Fibroblast of the conjunctiva (primary cell): ENCODE measurements at regions not wholly inside any gene's neighbourhood (a gene's known extent, or its start where the extent isn't known, plus 50 kb on each side); places are given as distances from the start of the nearest gene placed in this dataset.
"Not testable (repeated sequence)": the region's sequence is repeated elsewhere in the genome, so short reads cannot be mapped to it uniquely, and the experiment has no call there.

Source experiments
- DNase-seq: peaks from one replicate; pipeline ENCODE4 v3.0.0-alpha.2; 2010; ENCODE audit warnings: low read depth

- DNase-seq: no peak
Measured at GRCh38 chr10:121241337-121241736, 356.9 kb downstream of the FGFR2 start.

- no peak for DNase-seq
Measured at GRCh38 chr10:121242741-121243608, 355.3 kb downstream of the FGFR2 start.

- DNase-seq: no peak
Measured at GRCh38 chr10:121243609-121244241, 354.5 kb downstream of the FGFR2 start.

DNA sequence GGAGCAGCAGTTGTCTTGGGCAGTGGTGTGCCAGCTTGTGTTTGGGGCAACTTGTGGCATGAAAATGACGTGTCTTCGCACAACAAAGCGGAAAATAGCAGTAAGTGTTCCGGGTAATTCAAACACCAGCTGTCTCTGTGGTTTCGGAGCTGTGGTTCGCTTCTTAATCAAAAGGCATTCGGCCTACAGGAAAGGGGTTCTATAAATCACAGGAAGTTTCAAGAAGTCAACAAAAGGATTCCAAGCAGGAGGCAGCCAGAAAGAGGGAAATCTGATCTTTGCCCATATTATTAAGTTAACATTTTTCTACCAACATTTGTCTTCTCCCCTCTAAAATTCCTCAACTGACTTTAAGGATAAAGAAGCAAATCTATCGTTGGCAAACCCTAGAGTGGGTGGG is 353.4 kb downstream of the FGFR2 start:
- DNase-seq: no peak

GRCh38 chr10:121245754-121246153 is 352.5 kb downstream of the FGFR2 start:
- DNase-seq: no peak

DNA sequence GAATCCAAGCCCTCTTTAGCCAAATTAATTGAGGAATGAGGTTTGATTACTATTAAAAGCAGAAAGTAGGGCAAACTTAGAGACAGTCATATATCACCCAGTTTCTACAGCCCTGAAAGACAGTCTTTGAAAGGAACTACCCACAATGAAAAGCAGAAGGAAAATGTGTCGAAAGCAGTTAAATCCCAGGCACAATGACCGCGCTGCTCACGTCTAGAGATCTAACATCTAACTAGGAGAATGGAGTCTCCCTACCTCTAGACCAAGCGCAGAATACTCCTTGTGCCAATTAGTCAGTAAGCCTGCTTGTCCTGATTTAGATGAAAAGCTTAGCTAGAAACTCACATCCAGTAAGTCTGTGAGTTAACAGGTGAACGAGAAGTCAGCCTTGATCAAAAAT is 350.0 kb downstream of the FGFR2 start:
- no peak for DNase-seq

DNA sequence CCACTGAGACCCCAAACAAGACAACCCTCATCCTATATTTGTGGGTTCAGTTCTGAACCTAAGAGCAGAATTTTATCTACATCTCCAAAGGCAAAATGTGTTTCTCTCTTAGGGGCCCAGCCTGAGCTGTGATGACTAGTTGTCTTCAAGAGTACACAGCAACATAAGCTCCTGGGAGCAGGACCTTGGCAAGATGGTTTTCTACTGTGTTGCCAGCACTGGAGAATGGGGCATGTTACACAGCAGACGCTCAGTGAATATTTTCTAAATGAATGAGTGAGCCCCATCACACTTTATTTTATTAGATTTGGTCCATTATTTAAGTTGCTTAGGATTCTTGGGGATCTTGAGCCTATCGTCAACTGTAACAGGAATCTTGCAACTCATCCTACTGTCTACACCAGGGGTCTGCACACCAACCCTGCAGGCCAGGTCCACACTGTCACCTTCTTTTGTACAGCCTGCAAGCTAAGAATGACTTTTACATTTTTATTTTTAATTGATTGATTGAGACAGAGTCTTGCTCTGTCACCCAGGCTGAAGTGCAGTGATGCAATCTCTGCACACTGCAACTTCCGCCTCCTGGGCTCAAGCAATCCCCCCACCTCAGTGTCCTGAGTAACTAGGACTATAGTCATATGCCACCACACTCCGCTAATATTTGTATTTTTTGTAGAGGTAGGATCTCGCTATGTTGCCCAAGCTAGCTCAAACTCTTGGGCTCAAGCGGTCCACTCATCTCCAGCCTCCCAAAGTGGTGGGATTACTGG is 347.1 kb downstream of the FGFR2 start:
- no peak for DNase-seq

GRCh38 chr10:121252756-121253155 is 345.5 kb downstream of the FGFR2 start:
- DNase-seq: no peak

- no peak for DNase-seq
Measured at GRCh38 chr10:121260377-121260776, 337.9 kb downstream of the FGFR2 start.

GRCh38 chr10:121261665-121262064 is 336.6 kb downstream of the FGFR2 start:
- DNase-seq: no peak

DNA sequence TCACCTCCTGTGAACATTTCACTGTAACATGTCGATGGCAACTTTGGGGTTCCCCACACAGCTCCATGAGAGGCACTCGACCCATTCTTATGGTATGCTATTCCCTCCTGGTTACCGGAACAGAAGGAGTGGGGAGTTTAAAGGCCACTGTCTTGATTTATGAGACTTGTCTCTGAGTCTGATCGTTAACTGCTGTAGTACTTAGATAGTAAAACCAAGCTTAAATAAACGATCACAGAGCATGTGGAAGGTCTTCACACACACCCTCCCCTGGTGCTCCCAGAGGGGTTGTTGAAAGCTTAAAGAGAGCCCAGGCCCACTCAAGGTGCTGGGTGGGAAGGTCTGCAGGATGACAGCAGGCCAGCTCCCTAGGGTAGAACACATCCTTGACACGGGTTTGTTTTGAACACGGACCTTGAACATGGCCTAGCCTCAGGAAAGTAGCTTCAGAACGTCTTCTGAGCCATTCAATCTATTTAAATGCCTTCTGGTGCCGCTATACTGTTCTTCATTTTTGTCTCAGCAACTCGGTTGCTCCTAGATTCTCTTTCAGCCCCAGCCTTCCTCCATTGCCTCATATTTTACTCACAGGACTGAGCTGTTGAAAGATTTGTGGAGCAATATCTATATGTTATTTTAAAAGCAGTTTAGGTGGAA is 335.3 kb downstream of the FGFR2 start:
- no peak for DNase-seq

- no peak for DNase-seq
Measured at GRCh38 chr10:121263431-121263783, 334.8 kb downstream of the FGFR2 start.

DNA sequence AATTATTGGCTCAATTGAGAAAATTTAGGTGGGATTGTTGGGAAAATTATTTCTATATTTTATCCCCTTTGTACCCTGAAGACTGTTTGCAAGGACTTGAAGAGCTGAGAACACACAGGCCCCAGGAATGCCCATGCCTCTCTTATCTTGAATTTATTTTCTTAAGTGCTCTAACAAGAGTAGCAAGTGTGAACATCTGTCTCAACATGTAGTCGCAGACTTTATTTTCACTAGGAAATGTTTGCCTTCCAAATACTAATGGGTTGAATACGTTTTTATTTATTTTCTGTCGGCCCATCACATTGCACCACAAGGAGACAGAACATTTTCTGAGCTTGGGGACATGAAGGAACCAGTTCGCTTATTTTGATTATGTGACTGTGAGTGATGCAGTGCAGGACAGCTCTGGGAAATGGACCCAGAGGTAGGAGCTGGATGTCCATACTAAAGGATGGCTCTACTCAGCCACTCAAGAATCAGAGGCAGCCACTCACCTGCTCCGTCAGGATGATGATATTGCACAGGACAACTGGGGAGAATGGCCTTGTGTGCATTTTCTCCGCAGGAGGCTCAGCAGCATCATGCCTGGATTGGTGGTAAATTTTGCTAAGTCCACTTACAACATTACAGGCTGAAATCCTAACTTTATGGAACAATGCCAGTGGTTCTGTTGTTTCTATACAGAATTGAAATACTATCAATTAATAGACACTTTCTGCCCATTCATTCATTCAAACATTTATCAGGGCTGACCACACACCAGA is 332.7 kb downstream of the FGFR2 start:
- DNase-seq: no peak

- no peak for DNase-seq
Measured at GRCh38 chr10:121266370-121266769, 331.9 kb downstream of the FGFR2 start.

DNA sequence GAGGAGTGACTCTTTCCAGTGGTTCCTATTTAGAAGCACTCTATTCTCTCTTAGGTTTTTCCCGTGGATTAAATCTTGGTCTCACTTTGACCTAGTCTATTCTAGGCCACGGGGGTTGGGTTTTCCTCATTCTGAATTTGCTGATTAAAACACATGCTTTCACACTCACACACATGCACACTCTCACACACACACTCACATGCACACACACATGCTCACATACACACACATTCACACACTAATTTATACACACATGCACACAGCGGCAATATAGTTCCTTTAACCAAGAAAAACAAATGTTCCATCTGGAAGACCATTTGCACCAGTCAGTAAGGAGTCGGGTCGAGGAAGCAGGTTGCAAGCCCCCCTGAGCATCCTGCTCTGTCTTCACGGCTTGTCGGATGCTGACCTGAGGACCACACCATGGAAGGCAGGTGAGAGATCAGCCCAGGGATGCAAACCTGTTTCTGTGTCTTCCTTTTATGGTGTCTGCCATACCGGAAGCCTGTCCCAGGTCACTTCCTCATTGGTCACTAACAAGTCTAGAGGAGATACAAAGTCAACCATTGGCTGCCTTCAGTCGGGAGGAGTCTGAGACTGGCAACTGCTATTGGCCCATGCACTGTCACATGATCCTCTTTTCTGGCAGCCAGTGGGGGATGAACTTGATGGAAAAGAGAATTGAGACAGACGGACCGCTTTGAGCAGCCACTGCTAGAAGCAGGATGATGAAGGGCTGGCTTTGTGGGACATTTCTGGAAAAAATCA is 330.8 kb downstream of the FGFR2 start:
- DNase-seq: no peak

GRCh38 chr10:121268363-121268762 is 329.9 kb downstream of the FGFR2 start:
- no peak for DNase-seq

- DNase-seq: no peak
Measured at GRCh38 chr10:121268863-121269432, 329.3 kb downstream of the FGFR2 start.

GRCh38 chr10:121270906-121271305 is 327.3 kb downstream of the FGFR2 start:
- no peak for DNase-seq

GRCh38 chr10:121276046-121276445 is 322.2 kb downstream of the FGFR2 start:
- no peak for DNase-seq

DNA sequence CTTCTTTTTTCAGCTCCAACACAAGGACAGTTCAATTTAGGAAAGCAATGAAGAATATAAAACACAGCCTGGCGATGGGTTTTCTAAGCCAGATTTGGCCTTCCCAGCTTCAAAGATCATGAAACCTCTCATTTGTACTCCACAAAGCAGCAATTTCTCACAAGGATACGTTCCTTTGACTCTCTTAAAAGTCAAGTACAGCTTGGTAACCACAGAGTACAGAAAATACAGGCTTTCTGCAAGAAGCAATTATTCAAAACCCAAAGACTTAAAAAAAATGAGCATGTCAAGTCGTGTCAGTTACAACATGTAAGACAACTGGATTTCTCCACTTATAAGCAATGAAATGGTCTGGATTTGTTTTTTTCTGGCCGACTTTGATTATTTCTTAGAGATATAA is 321.4 kb downstream of the FGFR2 start:
- DNase-seq: no peak

- not testable (repeated sequence) for DNase-seq
Measured at GRCh38 chr10:121278386-121278785, 319.9 kb downstream of the FGFR2 start.
